Upper lobe of right lung (tissue), 1 donor: ENCODE measurements at regions not wholly inside any gene's neighbourhood (a gene's known extent, or its start where the extent isn't known, plus 50 kb on each side); places are given as distances from the start of the nearest gene placed in this dataset.

Experiments used
- ATAC-seq: fragments of 200-7000 bp; cut with Tn5 transposase; one replicate; pipeline ENCODE4 v1.9.1; 2020; ENCODE audit warnings: mild to moderate bottlenecking, moderate library complexity
- DNase-seq: peaks from one replicate; pipeline ENCODE4 v3.0.0-alpha.2; 2020
- H3K27ac ChIP-seq: fragments of 200-600 bp; one replicate; pipeline ENCODE4 v1.8.0; 2022
- H3K27me3 ChIP-seq: fragments of 200-600 bp; one replicate; pipeline ENCODE4 v1.8.0; 2022; ENCODE audit warnings: mild to moderate bottlenecking
- H3K36me3 ChIP-seq: fragments of 200-600 bp; one replicate; pipeline ENCODE4 v1.8.0; 2022
- H3K4me1 ChIP-seq: fragments of 200-600 bp; one replicate; pipeline ENCODE4 v1.8.0; 2022
- H3K4me3 ChIP-seq: fragments of 200-600 bp; one replicate; pipeline ENCODE4 v1.8.0; 2022; ENCODE audit warnings: mild to moderate bottlenecking
- H3K9me3 ChIP-seq: fragments of 200-600 bp; one replicate; pipeline ENCODE4 v1.8.0; 2022
- intact Hi-C: fragments of 100-400 bp; cut with DNase I; formaldehyde crosslinking; loops from one replicate; pipeline ENCODE4 v1.11.0; 2022
- TF ChIP-seq, protein P1 (sequence below): fragments of 200-600 bp; IDR thresholded peaks from one replicate; pipeline ENCODE4 v1.8.0; 2022; ENCODE audit warnings: antibody characterized with exemption
- donor health status: DM: no; HTN: yes; CAD: no; lungs with severe emphysema.

DNA sequence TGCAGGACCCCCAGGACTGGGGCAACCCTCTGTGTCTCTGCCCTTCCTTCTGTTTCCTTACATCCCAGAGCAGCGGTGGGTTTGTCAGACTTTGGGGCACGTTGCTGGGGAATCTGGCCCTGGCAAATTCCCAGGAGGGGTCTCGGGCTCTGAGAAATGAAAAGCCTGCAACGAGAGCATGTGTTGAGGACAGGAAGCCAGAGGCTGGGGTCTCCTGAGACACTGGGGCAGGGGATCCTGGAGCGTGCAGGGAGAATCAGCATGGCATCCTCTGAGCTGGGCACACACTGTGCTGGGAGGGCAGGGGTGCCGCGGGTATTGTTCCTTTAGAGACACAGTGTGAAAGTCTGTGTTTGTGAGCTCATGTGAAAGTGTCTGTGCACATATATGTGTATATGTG is 279.9 kb upstream of the PPP2R2D start:
- intact Hi-C loops = no loop called here
- Histone ChIP-seq H3K9me3 (no peaks in the 10 kb centered on the region), H3K27ac (no peak overlapping the region), H3K4me1 (no peaks in the 10 kb centered on the region), H3K36me3 (no peaks in the 10 kb centered on the region), H3K27me3 (no peaks in the 10 kb centered on the region), H3K4me3 (no peak overlapping the region)
- no peak for ATAC-seq
- TF ChIP-seq, protein P1, sequence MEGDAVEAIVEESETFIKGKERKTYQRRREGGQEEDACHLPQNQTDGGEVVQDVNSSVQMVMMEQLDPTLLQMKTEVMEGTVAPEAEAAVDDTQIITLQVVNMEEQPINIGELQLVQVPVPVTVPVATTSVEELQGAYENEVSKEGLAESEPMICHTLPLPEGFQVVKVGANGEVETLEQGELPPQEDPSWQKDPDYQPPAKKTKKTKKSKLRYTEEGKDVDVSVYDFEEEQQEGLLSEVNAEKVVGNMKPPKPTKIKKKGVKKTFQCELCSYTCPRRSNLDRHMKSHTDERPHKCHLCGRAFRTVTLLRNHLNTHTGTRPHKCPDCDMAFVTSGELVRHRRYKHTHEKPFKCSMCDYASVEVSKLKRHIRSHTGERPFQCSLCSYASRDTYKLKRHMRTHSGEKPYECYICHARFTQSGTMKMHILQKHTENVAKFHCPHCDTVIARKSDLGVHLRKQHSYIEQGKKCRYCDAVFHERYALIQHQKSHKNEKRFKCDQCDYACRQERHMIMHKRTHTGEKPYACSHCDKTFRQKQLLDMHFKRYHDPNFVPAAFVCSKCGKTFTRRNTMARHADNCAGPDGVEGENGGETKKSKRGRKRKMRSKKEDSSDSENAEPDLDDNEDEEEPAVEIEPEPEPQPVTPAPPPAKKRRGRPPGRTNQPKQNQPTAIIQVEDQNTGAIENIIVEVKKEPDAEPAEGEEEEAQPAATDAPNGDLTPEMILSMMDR = no peak
- no peak for DNase-seq

DNA sequence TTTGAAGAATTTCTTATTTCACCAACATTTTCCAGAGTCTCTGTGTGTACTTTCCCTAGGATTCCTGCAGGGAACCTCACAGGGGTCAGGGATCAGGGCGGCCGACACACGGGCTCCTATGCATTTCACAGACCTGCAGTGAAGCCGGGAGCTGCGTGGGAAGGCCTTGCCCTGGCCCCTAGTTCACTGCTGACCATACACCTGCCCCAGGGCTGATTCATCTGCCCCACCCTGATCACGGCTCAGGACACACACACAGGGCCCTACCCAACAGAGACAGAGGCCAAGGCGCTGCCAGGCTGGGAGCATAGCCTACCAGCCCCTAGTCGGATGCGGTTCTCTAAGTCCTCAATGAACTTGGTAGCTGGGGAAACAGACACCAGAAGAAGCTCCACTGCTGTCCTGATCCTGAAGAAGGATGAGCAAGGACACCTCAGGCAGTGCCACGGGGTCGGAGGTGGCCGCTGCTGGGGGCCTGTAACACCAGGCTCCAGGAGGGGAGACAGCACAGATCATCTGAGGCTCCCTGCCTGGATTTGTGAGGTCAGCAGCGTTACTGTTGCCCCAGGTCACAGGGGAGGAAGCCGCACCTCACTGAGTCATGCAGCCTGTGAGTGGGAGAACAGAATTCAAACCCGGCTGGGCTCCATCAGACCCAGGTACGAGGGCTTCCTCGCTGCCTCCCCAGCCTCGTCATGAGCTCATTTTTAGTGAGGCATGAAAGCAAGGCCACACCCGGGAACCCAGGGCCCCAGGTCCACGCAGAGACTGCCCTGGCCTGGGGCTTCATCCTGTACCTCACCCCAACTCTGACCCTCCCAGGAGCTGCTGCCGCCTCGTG is 278.8 kb upstream of the PPP2R2D start:
- H3K4me3 ChIP-seq = no peak overlapping the region
- H3K36me3 ChIP-seq = no peaks in the 10 kb centered on the region
- no peaks in the 10 kb centered on the region for H3K9me3 ChIP-seq
- TF ChIP-seq, protein P1 = no peak
- ATAC-seq (no peak), DNase-seq (no peak)
- H3K27ac ChIP-seq = no peak overlapping the region
- H3K27me3 ChIP-seq = no peaks in the 10 kb centered on the region
- intact Hi-C loops = no loop called here
- no peaks in the 10 kb centered on the region for H3K4me1 ChIP-seq

- no peaks in the 10 kb centered on the region for H3K4me1 ChIP-seq
- no peaks in the 10 kb centered on the region for H3K9me3 ChIP-seq
- peak; percentile 17 for ATAC-seq
- H3K27ac ChIP-seq = no peak overlapping the region
- DNase-seq = no peak
- TF ChIP-seq, protein P1 = no peak
- no peaks in the 10 kb centered on the region for H3K36me3 ChIP-seq
- intact Hi-C loops = no loop called here
- peaks cover 3% of the 10 kb centered on the region for H3K27me3 ChIP-seq
- no peak overlapping the region for H3K4me3 ChIP-seq
Measured at GRCh38 chr10:131625041-131625440, 275.8 kb upstream of the PPP2R2D start.

- Histone ChIP-seq H3K27ac (no peak overlapping the region), H3K27me3 (peaks cover 3% of the 10 kb centered on the region), H3K4me1 (no peaks in the 10 kb centered on the region), H3K36me3 (no peaks in the 10 kb centered on the region), H3K9me3 (no peaks in the 10 kb centered on the region), H3K4me3 (no peak overlapping the region)
- no peak for ATAC-seq
- intact Hi-C loops = no loop called here
- DNase-seq = no peak
- TF ChIP-seq, protein P1 = no peak
Measured at GRCh38 chr10:131626274-131626673, 274.5 kb upstream of the PPP2R2D start.

DNA sequence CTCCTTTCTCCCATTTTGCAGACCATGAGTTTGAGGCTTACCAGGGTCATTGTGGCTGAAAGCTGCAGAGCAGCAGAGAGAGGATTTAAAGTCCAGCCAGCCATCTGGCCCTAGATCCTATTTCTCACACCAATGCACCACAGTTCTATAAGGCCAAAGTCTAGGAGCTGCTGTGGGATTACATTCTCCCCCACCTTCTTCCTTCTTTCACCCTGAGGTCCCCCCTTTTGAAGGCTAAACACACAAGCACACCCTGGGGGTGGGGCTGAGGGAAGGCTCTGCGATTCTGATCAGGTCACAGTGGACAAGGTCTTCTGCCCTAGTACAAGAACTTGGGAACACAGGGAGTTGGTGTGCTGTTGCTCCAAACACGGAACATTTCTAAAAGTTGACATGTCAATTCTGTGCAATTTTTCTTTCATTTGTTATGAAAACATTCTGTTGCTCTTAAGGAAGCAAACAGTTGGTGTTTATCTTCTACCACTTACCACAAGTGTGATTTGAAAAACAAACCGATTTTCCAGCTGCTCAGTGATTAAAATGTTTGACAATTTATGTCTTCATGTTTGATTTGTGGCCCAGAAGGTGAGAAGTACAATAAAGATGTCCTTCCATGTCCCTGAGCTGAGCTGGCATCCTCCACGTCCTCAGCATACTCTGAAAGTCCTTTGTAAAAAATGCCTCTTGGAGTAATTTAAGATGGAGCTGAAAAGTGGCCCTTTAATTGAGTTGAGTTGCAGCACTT is 271.6 kb upstream of the PPP2R2D start:
- DNase-seq (no peak), ATAC-seq (no peak)
- H3K27me3 ChIP-seq = peaks cover 3% of the 10 kb centered on the region
- H3K27ac ChIP-seq = no peak overlapping the region
- no peaks in the 10 kb centered on the region for H3K36me3 ChIP-seq
- no peak overlapping the region for H3K4me3 ChIP-seq
- H3K4me1 ChIP-seq = no peaks in the 10 kb centered on the region
- H3K9me3 ChIP-seq = no peaks in the 10 kb centered on the region
- intact Hi-C loops = no loop called here
- TF ChIP-seq, protein P1 = no peak
